ENCODE measurements at regions not wholly inside any gene's neighbourhood (a gene's known extent, or its start where the extent isn't known, plus 50 kb on each side); places are given as distances from the start of the nearest gene placed in this dataset.
"Not testable (repeated sequence)": the region's sequence is repeated elsewhere in the genome, so short reads cannot be mapped to it uniquely, and the experiment has no call there.

- DNase-seq, result no peak
Measured at GRCh38 chr10:84704101-84704500, 375.7 kb downstream of the CCSER2 start.

DNA sequence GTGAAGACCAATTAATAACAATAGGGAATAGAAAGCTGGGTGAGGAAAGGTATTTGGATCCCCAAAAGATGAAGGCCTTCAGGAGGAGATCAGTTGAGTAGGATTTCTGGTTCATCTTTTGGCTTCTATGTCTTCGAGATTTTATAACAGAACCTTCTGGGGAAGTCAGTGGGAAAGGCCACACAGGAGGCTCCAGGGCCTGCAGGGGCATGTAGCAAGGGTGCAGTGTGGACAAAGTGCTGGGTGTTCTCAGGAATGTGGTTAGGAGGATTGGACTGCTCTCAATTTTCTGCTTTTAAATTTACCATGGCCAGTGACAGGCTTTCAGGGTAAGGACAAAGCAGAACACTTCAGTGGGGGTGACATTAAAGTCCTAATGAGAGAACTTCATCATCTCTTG, 378.0 kb downstream of the CCSER2 start:
- no peak for DNase-seq

- DNase-seq, result no peak
Measured at GRCh38 chr10:84706875-84707274, 378.5 kb downstream of the CCSER2 start.

DNA sequence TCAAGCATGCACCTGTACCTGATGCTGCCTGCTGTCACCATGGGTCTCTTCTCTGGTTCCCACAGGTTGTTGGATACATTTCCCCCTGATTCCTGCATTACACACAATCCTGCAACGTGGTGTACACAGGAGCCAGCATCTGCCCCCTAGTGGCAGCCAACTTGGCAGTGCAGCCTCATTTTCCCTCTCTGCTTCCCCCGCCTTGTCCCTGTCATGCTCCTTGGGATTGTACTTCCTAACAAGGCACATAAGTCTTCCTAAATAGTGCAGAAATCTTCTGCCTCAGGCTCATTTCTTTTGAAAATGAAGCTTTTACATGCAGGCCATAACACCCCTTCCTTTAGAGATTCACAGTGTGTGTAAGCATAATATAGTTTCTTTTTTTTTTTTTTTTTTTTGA, 387.5 kb downstream of the CCSER2 start:
- no peak for DNase-seq

DNA sequence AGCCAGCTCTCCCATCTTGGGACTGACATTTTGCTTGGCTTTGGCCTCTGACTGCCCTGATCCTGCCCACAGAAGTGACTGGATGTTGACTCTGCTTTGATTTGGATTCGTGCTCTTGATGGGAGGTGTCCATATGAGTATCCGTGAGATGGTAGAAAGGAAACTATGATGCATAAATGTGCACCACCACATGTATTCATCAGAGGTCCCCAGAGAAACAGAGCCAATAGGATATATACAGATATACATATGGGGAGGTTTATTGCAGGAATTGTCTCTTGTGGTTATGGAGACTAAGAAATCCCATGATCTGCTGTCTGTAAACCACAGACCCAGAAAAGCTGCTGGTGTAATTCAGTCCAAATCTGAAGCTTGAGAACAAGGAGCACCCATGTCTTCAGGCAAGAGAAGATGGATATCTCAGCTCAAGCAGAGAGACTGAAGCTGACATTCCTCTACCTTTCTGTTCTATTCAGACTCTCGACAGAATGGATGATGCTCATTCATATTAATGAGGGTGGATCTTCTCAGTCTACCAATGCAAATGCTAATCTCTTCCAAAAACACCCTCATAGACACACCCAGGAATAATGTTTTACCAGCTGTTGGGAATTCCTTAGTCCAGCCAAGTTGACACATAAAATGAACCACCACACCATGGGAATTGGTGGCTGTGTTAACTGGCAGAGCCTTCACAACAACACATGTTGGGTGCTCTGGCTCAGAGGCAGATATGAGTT, 390.7 kb downstream of the CCSER2 start:
- no peak for DNase-seq

DNA sequence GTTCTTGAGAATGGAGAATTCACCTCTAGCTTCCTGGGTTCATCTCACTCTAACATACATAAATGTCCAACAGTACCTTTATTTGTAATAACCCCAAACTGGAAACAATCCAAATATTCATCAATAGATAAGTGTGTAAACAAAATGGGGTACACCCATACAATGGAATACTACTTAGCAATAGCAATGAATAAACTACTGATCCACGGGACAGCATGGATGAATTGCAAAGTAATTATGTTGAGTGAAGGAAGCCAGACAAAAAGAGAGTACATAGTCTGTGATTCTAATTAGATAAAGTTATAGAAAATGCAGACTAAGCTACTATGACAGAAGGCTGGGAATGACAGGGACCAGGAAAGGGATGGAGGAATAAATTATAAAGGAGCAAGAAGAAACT, 391.3 kb downstream of the CCSER2 start:
- DNase-seq, result no peak

- no peak for DNase-seq
Measured at GRCh38 chr10:84727398-84727797, 399.0 kb downstream of the CCSER2 start.

DNA sequence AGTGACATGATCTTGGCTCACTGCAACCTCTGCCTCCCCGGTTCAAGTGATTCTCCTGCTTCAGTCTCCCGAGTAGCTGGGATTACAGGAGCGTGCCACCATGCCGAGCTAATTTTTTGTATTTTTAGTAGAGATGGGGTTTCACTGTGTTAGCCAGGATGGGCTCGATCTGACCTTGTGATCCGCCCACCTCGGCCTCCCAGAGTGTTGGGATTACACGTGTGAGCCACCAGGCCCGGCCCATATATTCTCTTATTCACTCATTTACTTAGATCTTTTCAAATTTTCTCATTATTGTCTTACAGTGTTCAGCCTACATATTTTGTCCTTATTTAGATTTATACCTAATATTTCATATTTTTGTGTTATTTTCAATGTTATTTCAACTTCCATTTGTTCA, 410.7 kb downstream of the CCSER2 start:
- not testable (repeated sequence) for DNase-seq

DNA sequence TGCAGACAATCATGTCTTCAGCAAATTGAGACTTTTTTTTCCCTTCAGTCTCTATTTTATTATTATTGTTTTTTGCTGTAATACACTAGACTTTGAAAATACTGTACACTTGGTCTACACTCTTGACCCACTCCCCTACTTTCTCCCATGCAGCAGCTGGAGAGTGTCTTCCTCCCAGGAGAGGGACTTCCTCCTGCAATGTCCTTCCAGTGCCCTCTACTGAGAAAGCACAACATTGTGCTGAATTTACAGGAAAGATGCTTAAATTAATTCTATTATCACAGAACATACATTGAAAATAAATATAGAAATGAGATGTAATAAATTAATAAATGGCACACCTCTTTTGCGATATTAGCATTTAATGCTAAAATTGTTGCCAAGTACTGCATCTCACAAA, 411.3 kb downstream of the CCSER2 start:
- DNase-seq, result no peak

DNA sequence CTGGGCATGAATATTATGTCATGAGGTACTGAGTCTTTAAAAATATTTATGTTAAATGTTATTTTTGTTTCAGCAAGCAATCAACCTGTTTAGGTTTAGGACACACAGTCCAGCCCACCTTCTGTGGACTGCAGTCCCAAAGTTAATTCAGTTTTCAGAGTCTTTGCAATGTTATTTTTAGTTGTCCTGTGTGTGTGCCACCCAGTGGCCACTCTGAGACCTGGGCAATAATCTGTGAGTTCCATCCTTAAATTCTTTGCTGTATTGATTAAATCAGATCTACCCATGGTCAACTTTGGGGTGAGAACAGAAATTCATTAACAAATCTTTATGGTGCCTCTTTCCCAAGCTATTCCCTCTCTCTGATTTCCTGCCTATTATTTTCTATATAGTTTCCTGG, 415.1 kb downstream of the CCSER2 start:
- no peak for DNase-seq

DNA sequence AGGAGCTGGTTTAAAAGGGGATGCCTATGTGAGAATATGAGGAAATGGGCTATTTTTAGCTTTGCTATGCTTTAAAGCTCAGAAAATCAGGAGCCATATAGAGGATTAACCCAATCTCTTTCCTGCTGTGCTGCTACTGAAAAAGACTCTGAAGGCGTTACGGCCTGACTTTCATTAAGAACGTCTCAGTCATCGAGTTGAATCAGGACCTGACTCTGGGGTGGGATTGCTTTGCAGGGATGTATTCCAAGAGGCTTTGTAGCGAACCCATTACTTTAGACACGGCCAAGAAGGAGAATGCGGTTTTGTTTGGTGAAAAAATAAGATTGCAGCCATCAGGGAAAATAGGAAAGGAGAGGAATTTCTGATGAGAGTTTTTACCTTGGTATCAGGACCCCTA, 426.9 kb downstream of the CCSER2 start:
- DNase-seq, result no peak

GRCh38 chr10:84756653-84757052, 428.3 kb downstream of the CCSER2 start:
- DNase-seq, result not testable (repeated sequence)

GRCh38 chr10:84761994-84762614, 433.7 kb downstream of the CCSER2 start:
- DNase-seq, result not testable (repeated sequence)

DNA sequence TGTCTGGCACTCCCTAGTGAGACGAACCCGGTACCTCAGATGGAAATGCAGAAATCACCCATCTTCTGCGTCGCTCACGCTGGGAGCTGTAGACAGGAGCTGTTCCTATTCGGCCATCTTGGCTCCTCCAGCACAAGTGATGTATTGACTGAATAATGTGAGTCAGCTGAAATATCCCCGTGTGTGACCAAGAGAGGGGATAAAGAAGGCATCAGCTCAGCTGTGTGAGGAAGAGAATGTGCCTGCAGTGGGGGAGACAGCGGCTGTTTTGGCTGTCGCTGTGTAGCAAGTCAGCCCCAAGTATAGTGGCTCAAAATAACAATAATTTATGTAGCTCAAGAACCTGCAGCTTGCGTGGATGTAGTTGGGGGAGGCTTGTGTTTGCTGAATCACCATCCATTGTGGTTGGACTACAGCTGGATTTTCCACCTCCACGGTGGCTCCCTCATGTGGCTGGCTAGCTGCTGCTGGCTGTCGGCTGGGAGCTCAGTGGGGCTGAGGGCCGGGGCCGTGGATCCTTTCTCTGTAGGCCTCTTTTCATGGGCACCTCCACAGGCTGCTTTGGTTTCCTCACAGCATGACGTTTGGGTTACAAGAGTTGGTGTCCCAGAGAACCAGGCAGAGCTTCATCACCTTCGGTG, 434.5 kb downstream of the CCSER2 start:
- no peak for DNase-seq

GRCh38 chr10:84763965-84764364, 435.6 kb downstream of the CCSER2 start:
- no peak for DNase-seq

GRCh38 chr10:84765086-84765485, 436.7 kb downstream of the CCSER2 start:
- DNase-seq, result no peak

GRCh38 chr10:84765656-84766055, 437.3 kb downstream of the CCSER2 start:
- no peak for DNase-seq

- no peak for DNase-seq
Measured at GRCh38 chr10:84766923-84767322, 438.5 kb downstream of the CCSER2 start.

DNA sequence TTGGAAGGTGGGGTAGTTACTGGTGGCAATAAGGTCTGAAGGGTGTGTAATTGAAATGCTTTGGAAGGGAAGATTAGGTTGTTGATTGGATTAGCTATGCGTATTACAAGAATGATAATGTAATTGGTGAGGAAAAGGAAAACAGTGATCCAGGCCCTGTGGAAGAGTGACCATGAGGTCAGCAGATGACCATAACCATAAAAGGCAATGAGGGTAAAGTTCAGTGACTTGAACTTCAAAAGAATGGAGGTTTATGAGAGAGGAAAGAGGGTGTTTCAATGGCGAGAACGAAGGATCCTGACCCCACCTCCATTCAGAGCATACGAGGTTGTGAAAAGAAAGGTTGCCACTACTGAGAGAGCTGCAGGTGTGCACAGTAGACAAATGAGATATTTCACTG, 439.7 kb downstream of the CCSER2 start:
- no peak for DNase-seq

- no peak for DNase-seq
Measured at GRCh38 chr10:84770824-84771223, 442.4 kb downstream of the CCSER2 start.

- DNase-seq, result no peak
Measured at GRCh38 chr10:84783386-84783785, 455.0 kb downstream of the CCSER2 start.

DNA sequence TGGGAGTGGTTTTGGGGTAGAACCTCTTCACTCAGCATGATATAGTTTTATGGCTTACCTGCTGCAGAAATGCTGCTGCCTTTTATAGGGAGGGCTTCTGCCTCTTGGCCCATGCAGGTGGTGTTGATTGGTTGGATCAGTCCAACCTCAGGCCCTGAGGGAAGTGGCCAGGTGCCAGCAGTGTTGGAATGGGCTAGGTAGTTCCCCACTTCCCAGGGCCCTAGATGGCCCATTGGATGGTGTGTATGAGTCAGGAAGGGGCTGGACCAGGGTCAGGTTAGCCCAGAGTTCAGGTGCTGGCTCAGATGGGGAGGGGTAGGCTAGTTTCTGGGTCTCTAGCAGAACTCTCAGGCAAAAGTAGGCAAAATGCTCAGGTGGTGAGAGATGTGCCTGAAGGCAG, 455.5 kb downstream of the CCSER2 start:
- no peak for DNase-seq

DNA sequence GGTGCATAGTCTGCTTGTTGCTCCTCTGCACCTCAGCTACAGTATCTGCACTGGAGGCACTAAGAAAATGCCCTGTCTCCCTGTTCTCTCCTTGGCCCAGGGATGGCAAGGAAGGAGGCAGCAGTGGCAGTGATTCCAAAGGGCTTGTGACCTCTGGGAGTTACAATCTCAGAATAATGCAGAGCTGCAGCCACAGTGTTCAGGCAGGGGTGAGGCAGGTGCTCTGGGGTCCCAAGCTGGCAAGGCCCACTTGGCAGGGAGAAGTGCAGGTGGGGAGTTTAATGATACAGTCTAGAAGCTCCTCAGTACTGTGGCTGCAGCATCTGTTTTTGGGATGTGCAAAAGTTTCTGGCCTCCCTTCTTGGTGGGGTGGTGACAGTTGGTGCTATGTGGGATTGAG, 456.4 kb downstream of the CCSER2 start:
- DNase-seq, result no peak

GRCh38 chr10:84789026-84789425, 460.6 kb downstream of the CCSER2 start:
- DNase-seq, result no peak
